ENCODE measurements at regions not wholly inside any gene's neighbourhood (a gene's known extent, or its start where the extent isn't known, plus 50 kb on each side); places are given as distances from the start of the nearest gene placed in this dataset.

DNA sequence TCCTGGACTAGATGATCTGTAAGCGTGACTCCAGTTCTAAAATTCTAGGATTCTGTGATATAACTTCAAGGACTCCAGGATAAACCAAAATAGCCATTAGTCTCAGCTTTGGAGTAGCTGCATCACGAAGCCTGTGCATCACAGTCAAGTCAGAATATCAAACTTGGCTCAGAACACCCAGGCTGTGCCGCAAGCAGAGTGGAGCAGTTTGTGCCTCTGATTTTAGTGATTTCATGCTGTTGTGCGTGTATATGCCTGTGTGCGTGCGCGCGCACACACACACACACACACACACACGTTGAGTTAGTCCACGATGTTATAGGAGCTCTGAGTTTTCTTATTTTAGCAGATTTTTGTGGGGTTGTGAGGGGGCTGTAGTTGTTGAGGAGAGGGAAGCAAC, 356.6 kb upstream of the KCNH8 start:
- TF ChIP-seq POLR2A (IDR thresholded peaks at IDR 0.05; ENCODE audit: low read length): no peak
- TF ChIP-seq GATA1 (IDR thresholded peaks at IDR 0.05; ENCODE audit: low read depth, low read length): no peak

Data from erythroblast (primary cell).